ENCODE measurements at regions not wholly inside any gene's neighbourhood (a gene's known extent, or its start where the extent isn't known, plus 50 kb on each side); places are given as distances from the start of the nearest gene placed in this dataset.

- TF ChIP-seq CTCF (IDR thresholded peaks at IDR 0.05) (no peak), EZH2 (IDR thresholded peaks at IDR 0.05) (no peak), EZH2phosphoT487 (IDR thresholded peaks at IDR 0.05) (no peak)
Observed at GRCh38 chr5:173481821-173482220, 134.6 kb downstream of the BOD1 start.

Data from neural progenitor cell (in vitro differentiated cells).